ENCODE measurements at regions not wholly inside any gene's neighbourhood (a gene's known extent, or its start where the extent isn't known, plus 50 kb on each side); places are given as distances from the start of the nearest gene placed in this dataset.
"Not testable (repeated sequence)": the region's sequence is repeated elsewhere in the genome, so short reads cannot be mapped to it uniquely, and the experiment has no call there.

DNA sequence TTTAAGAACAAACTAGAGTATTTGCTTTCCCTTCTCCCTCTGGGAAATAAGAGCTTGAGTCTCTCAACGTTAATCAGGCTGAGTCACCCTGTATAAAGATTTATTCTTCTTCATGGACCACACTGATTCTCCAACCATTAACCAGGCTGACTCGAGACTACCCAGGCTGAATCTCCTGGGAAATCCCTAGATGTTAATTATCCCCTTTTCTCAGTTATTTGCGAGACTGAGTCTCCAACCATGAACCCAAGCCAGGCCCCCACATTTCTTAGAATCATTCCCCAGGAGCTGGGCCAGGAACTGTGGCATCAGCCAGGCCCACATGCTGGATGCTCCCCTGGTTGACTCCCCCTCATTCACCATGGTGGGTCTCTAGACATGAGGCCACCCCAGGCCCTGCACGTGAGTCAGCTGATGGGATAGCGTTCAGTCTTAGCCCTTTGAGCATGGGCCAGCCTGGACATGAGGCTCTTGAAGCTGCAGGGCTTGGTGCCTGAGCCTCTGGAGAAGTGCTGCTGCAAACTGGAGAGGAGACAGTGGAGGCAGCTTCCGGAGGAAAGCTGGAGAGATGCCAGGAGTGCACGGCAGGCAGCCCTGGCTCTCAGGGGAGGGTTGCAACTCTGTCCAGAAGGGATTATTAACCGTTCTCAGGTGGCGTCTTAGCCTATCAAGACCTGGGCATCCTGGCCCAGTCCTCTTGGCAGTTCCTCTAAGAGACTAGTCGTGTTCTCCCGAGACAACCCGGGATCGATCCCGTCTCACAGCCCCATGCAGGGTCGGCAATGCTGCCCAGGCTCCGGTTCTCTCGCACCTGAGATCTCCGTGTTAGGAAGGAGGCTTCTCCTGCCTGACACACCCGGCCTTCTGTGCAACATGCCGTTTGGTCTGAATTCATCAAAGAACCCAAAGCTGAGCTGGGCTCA lies 296.6 kb downstream of the ADGRD1 start:
- DNase-seq (ENCODE audit: low spot score): no peak

DNA sequence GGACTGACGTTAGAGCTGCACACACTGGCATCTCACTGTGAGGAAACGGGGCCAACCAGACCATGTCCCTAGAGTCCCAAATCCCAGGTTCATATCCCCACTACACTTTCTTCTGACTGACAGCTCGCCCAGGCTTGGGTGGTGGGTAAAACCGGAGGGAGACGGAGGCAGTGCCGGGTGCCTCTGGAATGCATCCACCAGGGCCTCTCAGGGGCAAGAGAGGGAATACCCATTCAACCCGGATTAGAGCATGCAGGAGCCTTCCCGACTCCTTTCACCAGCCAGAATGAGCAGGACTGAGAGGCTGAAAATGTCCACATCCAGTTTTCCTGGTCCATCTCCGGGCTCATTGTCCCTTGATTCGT lies 297.2 kb downstream of the ADGRD1 start:
- no peak for DNase-seq (ENCODE audit: low spot score)

DNA sequence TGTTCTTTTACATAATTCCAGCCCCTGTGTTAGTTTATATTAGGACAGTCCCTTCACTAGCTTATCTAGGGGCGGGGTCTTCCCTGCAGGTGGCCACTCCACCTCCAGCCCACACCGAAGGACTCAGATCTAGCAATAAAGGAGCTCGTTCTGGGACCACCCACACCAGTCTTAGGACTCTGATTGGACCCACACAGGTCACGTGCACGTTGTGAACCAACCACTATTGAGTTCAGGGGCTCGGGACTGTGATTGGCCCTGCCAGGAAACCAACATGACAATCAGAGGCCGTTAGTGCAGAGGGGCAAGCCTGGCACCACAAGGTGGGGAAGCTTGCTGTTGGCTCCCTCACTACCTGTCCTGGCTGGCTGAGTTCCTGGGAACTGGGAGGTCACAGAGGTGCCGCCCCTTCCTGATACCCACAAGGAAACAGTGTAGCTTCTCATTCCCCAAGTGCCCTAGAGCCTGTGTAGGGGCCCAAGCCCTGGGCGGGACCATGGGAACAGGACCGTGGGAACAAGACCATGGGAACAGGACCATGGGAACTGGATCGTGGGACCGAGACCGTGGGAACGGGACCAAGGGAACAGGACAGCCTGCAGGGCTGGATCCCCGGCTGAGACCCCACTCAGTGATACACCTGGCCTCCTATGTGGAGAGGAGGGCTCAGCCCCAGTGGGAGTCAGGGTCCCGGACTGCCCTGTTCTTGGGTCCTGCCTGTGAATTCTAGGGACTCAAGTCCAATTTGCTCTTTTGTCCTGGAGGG lies 297.8 kb downstream of the ADGRD1 start:
- no peak for DNase-seq (ENCODE audit: low spot score)

DNA sequence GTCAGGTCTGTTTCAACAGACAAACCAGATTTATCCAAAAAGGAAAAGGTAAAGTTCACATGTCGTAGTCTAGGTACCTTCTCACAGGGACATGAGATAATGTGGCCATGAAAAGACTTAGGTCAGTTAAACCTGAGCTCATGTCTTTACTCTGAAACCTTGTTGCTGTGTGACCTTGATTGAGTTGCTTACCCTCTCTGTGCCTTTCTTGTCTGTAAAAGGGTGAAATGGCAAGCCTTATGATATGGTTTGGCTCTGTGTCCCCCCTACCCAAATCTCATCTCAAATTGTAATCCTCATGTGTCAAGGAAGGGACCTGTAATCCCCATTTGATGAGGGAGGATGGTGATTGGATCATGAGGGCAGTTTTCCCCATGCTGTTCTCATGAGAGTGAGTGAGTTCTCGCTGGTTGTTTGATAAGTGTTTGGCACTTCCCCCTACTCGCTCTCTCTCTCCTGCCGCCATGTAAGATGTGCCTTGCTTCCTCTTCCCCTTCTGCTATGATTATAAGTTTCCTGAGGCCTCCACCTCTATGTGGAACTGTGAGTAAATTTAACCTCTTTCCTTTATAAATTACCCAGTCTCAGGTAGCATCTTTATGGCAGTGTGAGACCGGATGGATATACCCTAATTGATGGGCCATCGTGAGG lies 299.8 kb downstream of the ADGRD1 start:
- no peak for DNase-seq (ENCODE audit: low spot score)

DNA sequence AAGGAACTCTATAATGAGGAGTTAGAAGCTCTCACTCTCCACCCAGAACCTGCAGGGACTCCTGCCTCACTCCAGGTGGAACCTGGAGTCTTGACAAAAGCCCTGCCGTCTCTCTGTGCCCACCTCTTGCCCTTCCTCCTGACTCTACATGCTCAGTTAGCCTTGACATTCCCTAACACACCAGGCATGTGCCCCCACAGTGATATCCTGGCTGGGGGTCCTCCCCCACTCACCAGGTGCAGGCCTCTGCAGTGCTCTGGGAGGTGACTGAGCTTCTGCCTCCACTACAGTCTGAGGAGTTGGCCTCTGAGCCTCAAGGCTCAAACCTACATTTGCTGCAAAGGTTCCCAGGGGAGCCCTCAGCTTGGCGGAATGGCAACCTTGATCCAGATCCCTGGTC lies 300.7 kb downstream of the ADGRD1 start:
- no peak for DNase-seq (ENCODE audit: low spot score)

DNA sequence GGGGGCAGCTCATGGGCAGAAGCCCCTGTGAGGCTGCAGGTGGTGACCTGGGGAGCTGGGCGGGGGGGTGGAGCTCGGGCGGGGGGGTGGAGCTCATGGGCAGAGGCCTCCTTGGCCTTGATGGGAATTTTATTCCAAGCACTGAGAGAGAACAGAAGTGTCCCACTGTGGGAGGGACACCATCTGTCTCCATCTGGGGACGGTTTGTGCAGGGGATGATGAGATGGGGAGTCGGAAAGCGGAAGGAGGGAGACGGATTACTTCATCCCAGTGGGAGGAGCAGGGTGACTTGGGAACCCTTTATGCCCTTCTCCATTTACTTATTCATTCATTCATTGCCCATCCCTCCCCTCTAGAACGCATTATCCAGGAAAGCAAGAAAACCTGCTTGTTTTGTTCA lies 304.7 kb downstream of the ADGRD1 start:
- no peak for DNase-seq (ENCODE audit: low spot score)

DNA sequence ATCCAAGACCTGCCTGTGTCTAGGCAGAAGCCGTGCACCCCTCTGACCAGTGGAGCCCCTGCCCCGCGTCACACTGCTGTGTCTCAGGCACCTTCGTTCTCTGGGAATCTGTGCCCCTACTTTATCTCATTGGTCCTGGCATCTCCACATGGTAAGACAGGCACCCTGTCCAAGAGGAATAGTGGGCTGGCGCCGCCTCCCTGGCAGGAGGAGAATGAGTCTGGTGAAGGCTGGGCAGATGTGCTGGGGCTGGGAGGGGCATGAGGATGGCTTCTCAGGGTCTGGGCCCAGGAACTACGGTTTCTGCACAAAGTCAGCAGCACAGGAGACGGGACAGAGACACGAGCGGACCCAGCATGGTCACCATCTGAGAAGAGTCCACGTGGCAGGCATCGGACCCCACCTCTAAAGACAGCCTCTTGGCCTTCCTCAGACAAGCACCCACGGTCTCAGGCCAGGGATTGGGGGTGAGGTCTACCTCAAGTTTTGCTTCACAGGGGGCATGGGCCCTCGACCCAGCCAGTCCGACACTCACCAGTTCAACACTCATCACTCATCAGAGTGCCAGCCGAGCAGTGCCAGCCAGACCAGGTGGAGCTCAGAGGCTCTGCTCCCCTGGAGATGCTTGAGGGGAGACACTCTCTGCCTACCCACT lies 306.7 kb downstream of the ADGRD1 start:
- no peak for DNase-seq (ENCODE audit: low spot score)

DNA sequence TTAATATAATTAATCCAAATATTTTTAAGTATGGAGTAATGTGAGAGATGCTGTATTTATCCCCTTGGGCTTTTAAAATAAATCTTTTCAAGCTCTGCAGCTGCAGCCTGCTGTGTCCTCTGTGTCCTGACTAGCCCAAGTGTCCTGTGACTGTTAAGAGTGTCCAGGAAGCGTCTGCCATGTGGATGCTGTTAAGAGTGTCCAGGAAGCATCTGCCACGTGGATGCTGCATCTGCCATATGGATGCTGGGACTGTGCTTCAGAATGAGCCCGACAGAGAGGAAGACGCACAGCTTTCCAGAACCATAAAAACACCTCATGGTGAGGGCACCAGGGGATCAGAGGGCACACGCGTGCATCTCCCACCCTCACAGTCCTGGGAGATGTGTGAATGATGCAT lies 307.2 kb downstream of the ADGRD1 start:
- no peak for DNase-seq (ENCODE audit: low spot score)

DNA sequence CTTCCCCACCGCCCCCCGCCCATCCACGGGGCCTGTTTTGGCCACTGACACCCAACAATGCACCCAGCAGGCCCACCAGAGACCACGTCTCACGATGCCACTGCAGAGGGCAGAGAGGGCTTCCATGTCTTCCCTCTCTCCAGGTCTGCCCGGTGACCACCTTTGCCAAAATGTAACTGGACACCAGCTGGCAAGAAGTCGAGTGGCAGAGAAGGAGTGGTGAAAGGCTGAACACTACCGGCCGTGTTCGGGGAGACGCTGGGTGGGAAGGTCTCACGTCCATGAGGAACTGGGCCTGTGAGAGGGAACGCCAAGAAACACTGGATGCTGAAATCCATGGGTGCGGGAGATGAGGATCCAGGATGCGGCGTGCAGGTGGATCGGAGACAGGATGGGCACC lies 308.2 kb downstream of the ADGRD1 start:
- DNase-seq (ENCODE audit: low spot score): no peak

DNA sequence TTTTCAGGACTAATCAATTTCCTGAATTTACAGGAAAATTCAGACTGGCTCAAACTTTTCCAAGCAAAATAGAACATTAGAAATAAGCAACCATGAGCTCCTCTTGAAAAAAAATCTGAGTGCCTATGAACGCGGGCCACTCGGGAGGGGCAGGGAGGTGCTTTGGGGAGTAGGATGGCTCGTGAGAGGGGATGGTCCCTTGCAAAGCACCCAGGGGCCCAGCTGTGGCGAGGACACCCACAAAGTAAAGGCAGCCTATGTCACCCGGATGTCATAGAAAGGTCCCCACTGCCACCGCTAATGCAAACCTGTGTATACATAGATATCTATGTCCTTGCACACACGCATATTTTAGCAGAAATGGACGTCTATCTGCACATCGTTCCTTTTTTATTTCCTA lies 309.9 kb downstream of the ADGRD1 start:
- no peak for DNase-seq (ENCODE audit: low spot score)

DNA sequence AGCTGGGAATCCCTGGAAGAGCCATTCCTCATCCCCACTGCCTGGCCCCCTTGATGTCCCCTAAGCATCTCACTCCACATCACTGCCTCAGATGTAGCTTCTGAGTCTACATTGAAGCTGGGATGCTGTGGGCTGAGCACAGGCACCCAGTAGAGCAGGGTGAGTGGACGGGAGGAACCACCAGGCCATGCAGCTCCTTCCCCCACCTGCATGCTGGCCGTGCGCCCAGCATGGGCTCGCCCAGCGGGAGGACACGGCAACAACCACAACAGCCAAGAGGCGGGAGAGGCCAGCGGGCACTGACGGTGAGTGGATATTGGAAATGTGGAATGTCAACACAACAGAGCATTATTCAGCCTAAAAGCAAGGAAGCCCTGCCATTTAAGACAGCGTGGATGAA lies 310.9 kb downstream of the ADGRD1 start:
- DNase-seq (ENCODE audit: low spot score): no peak

DNA sequence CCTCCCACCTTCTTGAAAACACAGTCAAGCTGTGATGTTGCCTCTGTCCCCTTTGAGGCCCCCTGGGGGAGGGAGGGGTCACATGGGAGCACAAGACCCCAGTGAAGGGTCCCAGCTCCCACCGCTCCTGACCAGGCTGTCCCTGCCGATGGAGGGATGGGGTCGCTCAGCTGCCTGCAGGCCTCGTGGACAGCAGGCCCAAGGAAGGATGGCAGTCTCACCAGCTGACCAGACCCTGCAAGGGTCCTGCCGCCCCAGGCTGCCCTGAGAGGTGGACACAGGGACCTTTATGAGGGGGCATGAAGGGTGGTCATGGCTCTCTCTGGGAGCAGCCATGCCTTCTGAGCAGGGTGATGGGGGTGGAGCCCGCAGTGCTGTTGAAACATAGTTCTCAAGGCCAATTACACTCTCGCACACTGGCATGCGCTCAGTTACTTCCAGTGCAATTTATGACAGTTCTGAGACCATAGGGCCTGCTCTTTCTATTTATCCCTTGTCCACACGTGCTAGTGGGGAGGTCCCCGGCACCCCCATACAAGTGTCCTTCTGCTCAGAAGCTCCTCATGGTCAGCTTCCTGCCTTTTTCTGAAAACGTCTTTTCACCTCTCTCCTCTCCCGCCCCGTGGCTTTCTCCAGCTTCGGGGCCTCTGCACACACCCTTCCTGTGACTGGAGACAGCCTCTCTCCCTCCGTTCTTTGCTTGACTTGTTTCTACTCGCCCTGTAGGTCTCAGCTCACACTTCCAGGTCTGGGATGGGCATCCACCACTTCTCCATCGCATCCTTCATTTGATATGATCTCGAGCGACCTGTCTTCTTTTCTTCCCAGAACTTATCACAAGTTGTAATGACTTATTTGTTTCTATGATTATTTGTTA lies 313.1 kb downstream of the ADGRD1 start:
- DNase-seq (ENCODE audit: low spot score): no peak

DNA sequence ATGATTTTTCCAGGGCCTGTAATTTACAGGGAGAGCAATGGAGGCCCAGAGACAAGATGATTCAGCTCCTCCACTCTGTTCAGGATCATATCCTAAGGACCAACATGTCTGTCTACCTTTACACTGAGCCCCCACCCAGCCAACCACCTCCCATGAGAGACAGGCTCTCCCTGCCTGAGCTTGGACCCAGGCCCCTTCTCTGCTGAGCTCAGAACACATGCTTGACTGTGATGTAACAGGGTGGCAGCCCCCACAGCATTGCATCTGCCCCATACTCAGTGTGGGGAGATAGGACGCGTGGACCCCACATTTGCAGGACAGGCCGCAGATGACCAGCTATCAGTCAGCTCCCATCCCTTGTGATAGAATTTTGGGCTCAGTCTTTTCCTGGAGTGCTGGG lies 313.9 kb downstream of the ADGRD1 start:
- no peak for DNase-seq (ENCODE audit: low spot score)

DNA sequence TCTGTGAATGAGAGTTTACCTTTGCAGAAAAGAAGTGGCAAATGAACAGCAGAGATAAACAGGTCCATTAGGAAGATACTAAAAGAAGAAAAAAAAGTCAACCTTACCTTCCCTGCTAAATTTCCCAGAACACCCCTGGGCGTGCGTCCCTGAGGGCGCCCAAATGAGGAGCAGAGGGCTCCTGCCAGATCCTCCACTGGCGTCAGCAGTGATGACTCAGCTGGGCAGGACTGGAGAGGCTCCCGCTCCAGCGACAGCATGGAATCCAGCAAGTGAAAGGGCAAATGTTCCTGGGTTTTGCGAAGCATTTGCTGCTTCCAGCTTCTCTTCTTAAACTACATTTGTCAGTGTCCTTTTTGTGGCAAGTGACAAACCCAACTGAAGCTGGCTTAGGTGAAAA lies 314.4 kb downstream of the ADGRD1 start:
- not testable (repeated sequence) for DNase-seq (ENCODE audit: low spot score)

DNA sequence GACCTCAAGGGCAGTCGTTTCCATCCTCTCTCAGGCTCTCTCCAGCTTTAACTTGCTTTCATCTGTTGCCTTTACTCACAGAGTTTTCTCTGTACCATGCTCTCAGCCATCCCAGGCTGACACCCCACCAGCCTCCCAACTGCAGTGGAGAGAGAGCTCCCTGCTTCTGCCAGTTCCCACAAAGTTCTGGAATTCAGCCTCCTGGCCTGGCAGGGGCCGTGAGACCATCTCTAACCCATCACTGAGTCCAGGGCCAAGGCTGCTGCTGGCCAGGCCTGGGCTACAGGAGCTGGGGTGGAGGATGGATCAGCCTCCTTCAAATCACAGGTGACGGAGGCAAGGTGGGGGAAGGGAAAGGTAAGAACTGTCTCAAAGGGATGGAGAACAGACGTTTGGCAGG lies 314.9 kb downstream of the ADGRD1 start:
- not testable (repeated sequence) for DNase-seq (ENCODE audit: low spot score)

DNA sequence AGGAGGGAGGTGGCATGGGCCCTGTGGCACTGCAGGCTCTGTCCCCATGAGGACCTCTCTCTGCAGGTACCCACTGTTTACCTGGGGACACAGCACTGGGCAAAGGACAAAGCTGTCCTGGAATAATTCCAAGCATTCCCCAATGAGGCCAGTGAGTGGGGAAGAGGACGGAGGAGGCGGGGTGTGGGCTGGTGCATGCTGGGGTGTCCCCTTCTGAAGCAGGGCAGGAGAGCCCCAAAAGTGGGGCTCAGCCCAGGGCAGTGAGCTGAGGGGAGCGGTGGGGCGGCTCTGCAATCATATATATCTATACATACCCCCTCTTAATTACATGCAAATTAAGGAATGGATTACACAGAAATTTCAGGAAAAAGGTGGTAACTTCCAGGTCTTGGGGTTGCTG lies 315.8 kb downstream of the ADGRD1 start:
- DNase-seq (ENCODE audit: low spot score): no peak

DNA sequence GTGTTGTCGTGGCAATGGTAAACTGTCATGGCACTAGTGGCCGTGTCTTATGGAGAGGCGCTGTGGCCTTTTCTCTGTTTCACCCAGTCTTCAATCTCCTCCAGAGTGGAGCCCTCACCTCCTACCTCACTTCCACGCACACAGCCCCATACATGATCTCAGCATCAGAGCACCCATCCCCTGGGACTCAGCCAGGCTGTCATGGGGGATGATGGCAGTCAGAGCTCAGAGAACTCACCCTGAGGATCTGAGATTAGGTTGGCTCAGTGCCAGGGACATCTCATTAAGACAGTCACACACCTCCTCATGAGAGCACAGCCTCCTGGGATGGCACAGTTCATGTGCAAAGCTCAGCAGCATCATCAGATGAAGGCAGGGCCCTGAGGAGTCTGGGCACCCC lies 316.3 kb downstream of the ADGRD1 start:
- DNase-seq (ENCODE audit: low spot score): not testable (repeated sequence)

DNA sequence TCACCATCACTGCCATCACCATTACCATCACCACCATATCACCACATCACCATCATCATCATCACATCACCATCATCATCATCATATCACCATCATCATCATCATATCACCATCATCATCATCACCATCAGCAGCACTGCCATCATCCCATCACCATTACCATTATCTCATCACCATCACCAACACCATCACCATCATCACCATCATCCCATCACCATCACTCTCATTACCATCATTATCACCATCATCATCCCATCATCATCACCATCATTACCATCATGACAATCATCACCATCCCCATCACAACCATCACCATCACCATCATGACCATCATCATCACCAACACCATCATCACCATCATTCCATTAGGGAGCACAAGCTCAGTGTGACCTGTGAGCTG lies 318.0 kb downstream of the ADGRD1 start:
- no peak for DNase-seq (ENCODE audit: low spot score)

DNA sequence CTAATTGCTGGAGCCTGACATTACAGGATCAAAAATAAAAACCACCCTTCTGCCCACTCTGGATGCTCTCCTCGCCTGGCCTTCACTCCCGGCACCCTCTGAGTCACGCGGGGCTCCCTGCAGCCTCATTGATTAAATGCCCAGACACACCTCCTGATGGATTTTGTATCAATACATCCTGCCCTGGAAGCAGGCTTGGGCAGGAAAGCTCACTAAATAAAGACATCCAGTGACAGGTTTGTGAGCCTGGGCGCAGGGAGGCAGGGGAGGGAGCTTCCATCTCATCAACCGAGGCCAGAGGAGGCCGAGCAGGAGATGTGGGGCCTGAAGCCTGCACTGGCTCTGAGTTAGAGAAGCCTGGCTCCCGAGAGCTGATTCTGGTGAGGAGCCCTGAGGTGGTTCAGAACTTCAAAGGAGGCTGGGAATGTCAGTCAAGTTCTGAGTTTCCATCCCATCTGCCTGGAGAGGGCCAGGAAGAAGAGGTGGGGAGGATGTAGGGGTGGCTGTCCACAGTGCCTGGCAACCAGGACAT lies 318.6 kb downstream of the ADGRD1 start:
- DNase-seq (ENCODE audit: low spot score): not testable (repeated sequence)

DNA sequence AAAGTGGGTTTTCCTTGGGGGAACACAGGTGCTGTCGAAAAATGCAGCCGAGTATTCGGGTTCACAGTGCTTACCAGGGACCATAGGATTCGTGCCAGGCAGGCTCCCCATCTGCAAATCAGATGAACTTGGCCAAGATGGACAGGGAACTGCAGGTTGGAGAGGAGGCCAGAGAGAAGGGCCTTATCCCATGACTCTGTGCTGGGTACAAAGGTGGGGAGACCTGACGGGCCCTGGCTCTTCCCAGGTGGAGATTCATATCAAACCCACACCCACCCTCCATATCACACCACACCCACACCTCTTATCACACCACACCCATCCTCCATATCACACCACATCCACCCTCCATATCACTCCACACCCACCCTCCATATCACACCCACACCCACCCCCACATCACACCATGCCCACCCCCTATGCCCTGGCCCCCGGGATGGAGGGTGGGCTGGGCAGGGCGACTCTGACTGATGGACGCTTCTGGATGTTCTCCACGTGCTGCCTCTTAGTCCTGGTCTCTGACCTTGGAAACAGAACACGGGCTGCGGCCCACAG lies 319.7 kb downstream of the ADGRD1 start:
- no peak for DNase-seq (ENCODE audit: low spot score)

DNA sequence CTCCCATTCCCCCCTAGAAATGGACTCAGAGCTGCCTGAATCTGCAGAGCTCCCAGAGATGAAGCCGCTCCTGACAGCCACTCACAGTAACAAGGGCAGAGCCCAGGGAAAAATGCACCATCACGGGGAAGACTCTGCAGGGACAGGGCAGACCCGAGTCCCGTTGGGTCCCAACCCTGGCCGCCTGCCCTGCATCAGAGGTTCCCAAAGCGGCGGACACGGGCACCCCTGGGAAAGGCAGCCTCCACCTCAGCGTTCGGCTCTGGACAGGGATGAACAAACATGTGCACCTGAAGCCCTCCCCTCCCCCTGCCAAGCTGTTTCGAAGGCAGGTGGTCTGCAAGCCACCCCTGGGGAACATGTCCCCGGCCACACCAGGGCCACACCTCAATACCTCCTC lies 320.4 kb downstream of the ADGRD1 start:
- no peak for DNase-seq (ENCODE audit: low spot score)
